ENCODE measurements at regions not wholly inside any gene's neighbourhood (a gene's known extent, or its start where the extent isn't known, plus 50 kb on each side); places are given as distances from the start of the nearest gene placed in this dataset.
"Not testable (repeated sequence)": the region's sequence is repeated elsewhere in the genome, so short reads cannot be mapped to it uniquely, and the experiment has no call there.

DNA sequence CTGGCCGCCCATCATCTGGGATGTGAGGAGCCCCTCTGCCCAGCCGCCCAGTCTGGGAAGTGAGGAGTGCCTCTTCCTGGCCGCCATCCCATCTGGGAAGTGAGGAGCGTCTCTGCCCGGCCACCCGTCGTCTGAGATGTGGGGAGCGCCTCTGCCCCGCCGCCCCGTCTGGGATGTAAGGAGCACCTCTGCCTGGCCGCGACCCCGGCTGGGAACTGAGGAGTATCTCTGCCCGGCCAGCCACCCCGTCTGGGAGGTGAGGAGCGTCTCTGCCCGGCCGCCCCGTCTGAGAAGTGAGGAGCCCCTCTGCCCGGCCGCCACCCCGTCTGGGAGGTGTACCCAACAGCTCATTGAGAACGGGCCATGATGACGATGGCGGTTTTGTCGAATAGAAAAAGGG, 211.4 kb downstream of the ANAPC1 start:
- H4K91ac ChIP-seq (ENCODE audit: insufficient read depth, low read depth, low read length); H2BK5ac ChIP-seq (ENCODE audit: low read depth, low read length, poor library complexity, severe bottlenecking); H3K79me1 ChIP-seq (ENCODE audit: low read depth in 1 of 2, low read length in 2 of 2); H2BK20ac ChIP-seq (ENCODE audit: low read depth, low read length); H3K4me2 ChIP-seq (ENCODE audit: low read depth, low read length); H2AFZ ChIP-seq (replicated peaks; ENCODE audit: low read length, poor library complexity); dilution Hi-C loops (cut with HindIII; ENCODE audit: low sequenced_read_pairs, unreplicated experiment); H2AK9ac ChIP-seq (replicated peaks; ENCODE audit: low read depth, low read length, poor library complexity); CTCF ChIA-PET; H3K9me1 ChIP-seq (ENCODE audit: insufficient read depth, low read length); BruUV-seq (replicated peaks); H3K27me3 ChIP-seq (ENCODE audit: control insufficient read depth, insufficient read depth, low read length); H2BK120ac ChIP-seq (ENCODE audit: low read depth, low read length); H3K23ac ChIP-seq (ENCODE audit: low read depth, low read length); H3K4me1 ChIP-seq (ENCODE audit: control insufficient read depth, insufficient read depth, low read length); DNase-seq; H3K9me3 ChIP-seq (ENCODE audit: control insufficient read depth, insufficient read depth, low read length); H3K4ac ChIP-seq (ENCODE audit: low read depth, low read length); H2BK15ac ChIP-seq (ENCODE audit: low read depth, low read length); H4K8ac ChIP-seq (ENCODE audit: low read depth in 2 of 2, low read length in 2 of 2); H2AK5ac ChIP-seq (ENCODE audit: low read depth, low read length); H3K56ac ChIP-seq (ENCODE audit: extremely low read depth, insufficient read depth, low read length); POLR2A ChIA-PET (ENCODE audit: unreplicated experiment); H4K5ac ChIP-seq (ENCODE audit: low read depth, low read length); intact Hi-C loops (cut with micrococcal nuclease); H4K20me1 ChIP-seq (ENCODE audit: insufficient read depth, low read length); H3K14ac ChIP-seq (replicated peaks; ENCODE audit: low read depth, low read length); ATAC-seq (ENCODE audit: low read depth); H3K4me3 ChIP-seq (ENCODE audit: insufficient read depth, low read depth, low read length); H3K36me3 ChIP-seq (ENCODE audit: control insufficient read depth, insufficient read depth, low read length); H3K9ac ChIP-seq (ENCODE audit: low read depth, low read length); H3K27ac ChIP-seq (ENCODE audit: insufficient read depth, low read length); H3K18ac ChIP-seq (ENCODE audit: low read depth, low read length): not testable (repeated sequence)
- WGBS, 2 experiments (ENCODE audit: extremely low coverage in 2 of 2, insufficient read length in 1 of 2), result no CpG with 5 or more reads among the region's 27 CpGs
- in situ Hi-C loops (cut with MboI; ENCODE audit: low sequenced_read_pairs), result loop anchor here (10.0 to 25.0 kb wide), 2 partner anchors 185 to 558 kb away; no protein-coding TSS in a partner anchor
